SK-N-SH treated with all-trans-retinoic acid at 6 μM for 48 hours (cell line): ENCODE measurements at regions not wholly inside any gene's neighbourhood (a gene's known extent, or its start where the extent isn't known, plus 50 kb on each side); places are given as distances from the start of the nearest gene placed in this dataset.

ENCODE experiments used
- ARNTL ChIP-seq: fragments of 450-650 bp; formaldehyde crosslinking; IDR thresholded peaks from 2 replicates; pipeline ENCODE4 v1.5.0; 2020; ENCODE audit warnings: low read depth, mild to moderate bottlenecking, moderate library complexity, borderline replicate concordance
- CSDC2 ChIP-seq: fragments of 250-450 bp; sonication (Bioruptor Pico); IDR thresholded peaks from 2 replicates; pipeline ENCODE4 v1.5.0; 2020; ENCODE audit warnings: mild to moderate bottlenecking, moderate library complexity
- POU6F1 ChIP-seq: fragments of 250-450 bp; sonication (Bioruptor Pico); IDR thresholded peaks from 2 replicates; pipeline ENCODE4 v1.8.0; 2021; ENCODE audit warnings: low read depth, mild to moderate bottlenecking, moderate library complexity, borderline replicate concordance
- TCF4 ChIP-seq: fragments of 250-450 bp; sonication (Bioruptor Pico); IDR thresholded peaks from 2 replicates; pipeline ENCODE4 v1.8.0; 2021; ENCODE audit warnings: mild to moderate bottlenecking, moderate library complexity, borderline replicate concordance
- TSHZ2 ChIP-seq: fragments of 250-450 bp; sonication (Bioruptor Pico); IDR thresholded peaks from 2 replicates; pipeline ENCODE4 v1.5.0; 2020; ENCODE audit warnings: mild to moderate bottlenecking, moderate library complexity
- ZNF70 ChIP-seq: fragments of 450-650 bp; formaldehyde crosslinking; IDR thresholded peaks from 2 replicates; pipeline ENCODE4 v1.5.0; 2020; ENCODE audit warnings: mild to moderate bottlenecking, moderate library complexity
- ZNF8 ChIP-seq: fragments of 450-650 bp; formaldehyde crosslinking; IDR thresholded peaks from 2 replicates; pipeline ENCODE4 v1.5.0; 2020; ENCODE audit warnings: mild to moderate bottlenecking, moderate library complexity

- no peak for TF ChIP-seq TCF4 (CRISPR knock-in tag)
- no peak for TF ChIP-seq ZNF70 (CRISPR knock-in tag)
- no peak for TF ChIP-seq ZNF8 (CRISPR knock-in tag)
- TF ChIP-seq ARNTL (CRISPR knock-in tag): no peak
- no peak for TF ChIP-seq TSHZ2 (CRISPR knock-in tag)
- TF ChIP-seq CSDC2 (CRISPR knock-in tag): no peak
- no peak for TF ChIP-seq POU6F1 (CRISPR knock-in tag)
These were observed 93.8 kb upstream of the PRDX6 start for GRCh38 chr1:173383351-173383750.
